HG02938 (cell line): ENCODE measurements at regions not wholly inside any gene's neighbourhood (a gene's known extent, or its start where the extent isn't known, plus 50 kb on each side); places are given as distances from the start of the nearest gene placed in this dataset.
"Not testable (repeated sequence)": the region's sequence is repeated elsewhere in the genome, so short reads cannot be mapped to it uniquely, and the experiment has no call there.

Experiments
- ATAC-seq: cut with Tn5 transposase; IDR thresholded peaks from one replicate; pipeline ENCODE4 v1.9.1; 2021; ENCODE audit warnings: mild to moderate bottlenecking, moderate library complexity; ENCODE audit not compliant: unreplicated experiment

DNA sequence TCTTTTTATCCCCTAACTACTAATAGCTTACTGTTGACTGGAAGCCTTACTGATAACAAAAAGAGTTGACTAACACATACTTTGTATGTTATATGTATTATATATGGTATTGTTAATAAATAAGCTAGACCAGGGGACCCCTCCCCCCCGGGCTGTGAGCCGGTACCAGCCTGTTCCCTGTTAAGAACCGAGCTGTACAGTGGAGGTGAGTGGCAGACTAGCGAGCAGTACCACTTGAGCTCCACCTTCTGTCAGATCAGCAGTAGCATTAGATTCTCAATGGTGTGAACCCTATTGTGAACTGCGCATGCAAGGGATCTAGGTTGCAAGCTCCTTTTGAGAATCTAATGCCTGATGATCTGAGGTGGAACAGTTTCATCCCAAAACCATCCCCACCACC lies 377.0 kb downstream of the IPMK start:
- no peak for ATAC-seq

DNA sequence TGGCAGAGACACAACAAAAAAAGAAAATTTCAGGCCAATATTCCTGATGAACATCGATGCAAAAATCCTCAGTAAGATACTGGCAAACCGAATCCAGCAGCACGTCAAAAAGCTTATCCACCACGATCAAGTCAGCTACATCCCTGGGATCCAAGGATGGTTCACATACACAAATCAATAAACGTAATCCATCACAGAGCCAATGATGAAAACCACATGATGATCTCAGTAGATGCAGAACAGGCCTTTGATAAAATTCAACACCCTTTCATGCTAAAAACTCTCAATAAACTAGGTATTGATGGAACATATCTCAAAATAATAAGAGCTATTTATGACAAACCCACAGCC lies 382.1 kb downstream of the IPMK start:
- ATAC-seq, result not testable (repeated sequence)

DNA sequence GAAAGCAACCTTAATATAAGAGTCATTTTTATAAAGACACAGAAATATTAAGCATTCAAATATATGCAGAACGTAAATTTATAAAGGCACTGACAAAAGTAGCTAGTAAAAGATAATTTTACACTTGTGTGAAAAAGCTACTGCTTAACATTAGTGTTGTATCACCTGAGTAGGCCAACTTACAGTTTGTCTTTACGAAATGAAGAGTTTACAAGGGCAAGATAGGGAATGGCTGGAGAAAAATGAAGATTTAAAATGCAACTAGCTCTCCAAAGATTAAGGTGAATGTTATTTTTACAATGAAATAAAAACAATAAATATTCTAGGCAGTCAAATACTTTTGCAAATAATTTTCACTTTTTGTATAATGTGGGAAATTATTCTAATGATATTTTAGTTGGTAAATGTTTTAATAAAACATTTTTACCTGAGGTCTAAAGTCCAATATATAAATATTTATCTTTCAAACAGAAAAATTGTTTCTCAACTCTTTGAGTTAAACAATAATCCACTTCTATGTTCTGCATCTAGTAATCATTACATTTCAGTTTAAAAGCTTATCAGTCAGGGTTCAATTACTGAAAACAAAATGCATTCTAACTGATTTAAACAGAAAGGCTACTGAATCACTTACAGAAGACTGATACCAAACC lies 382.6 kb downstream of the IPMK start:
- no peak for ATAC-seq

DNA sequence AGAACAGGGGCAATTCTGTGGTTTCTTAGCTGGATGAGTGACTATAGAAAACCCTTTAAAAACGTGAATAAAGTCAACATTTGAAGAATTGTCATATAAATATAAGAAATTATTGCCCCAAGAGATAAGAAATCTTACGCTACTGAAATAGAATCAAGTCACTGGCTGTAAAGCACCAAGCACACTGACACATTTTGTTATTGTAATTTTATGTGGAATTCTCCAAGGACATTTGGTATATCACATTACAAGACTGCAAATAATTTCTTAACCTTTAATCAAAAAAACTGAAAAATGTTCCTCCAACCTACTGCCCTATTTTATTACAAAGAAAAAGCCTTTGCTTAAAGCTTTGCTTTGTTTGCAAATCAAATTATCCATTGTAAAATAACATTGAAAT lies 383.3 kb downstream of the IPMK start:
- no peak for ATAC-seq

DNA sequence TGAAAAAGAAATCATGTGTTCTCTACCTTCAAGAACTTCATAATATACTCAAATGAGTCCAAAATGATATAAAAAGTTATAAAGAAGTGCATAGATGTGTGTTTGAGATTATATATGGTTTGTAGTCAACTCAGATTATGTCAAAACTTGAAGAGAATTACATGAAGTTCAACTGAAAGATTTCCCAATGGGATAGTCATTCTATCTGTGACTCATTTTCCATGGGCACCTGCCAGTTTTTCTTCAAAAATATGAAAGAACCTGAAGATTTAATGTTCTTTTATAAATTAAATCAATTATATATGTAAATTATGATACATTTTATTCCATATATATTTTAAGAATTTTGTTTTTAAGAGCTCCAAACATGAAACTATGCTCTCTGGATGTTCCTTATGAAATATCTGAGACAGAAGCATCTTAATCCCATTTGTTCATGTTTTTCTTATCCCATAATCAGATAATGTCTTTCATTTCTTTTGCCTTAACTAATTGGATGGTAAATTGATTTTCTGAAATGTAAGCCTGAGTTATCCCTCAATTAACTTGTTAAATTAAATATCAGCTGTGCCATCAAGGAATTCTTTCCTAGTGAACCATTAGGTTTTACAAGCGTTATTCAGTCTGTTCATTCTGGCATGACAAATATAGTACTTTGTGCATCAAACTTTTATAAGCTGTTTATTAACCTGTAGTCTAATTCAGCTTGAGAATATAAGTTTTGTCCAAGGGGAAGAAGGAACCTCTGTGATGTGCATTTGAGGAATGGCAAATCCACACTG lies 387.1 kb downstream of the IPMK start:
- no peak for ATAC-seq

DNA sequence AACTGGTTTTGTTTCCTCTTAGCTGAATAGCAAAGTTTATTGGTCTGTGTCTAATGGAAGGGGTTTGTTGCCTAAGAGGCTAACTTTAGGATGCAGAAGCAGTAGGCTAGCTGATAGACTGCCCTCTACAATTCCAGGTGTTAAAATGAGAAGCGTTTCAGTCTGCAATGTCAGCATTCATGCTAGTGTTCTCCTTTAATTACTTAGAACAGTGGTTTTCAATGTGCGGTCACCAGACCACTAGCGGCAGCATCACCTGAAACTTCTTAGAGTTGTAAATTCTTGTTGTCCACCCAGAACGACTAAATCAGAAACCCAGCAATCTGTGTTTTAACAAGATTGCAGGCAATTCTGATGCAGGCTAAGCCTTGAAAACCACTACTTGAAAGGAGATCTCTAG lies 392.9 kb downstream of the IPMK start:
- no peak for ATAC-seq

DNA sequence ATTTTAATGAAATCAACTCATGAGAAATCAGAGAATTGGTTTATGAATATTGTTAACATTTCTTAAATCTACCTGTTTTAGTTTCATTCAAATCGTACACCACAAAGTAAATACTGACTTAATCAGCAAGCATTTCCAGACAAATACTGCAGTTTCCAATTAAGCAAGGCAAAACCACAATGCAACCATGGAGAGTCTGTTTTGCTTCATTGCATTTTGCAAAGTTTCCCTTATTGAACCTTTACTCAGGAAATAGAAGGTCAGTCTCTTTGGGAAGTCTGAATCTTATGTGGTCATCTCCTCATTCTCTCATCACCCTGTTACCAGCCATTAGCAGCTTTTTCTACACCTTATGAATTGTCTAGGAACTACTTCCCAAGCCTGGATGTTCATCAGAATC lies 400.5 kb downstream of the IPMK start:
- no peak for ATAC-seq

DNA sequence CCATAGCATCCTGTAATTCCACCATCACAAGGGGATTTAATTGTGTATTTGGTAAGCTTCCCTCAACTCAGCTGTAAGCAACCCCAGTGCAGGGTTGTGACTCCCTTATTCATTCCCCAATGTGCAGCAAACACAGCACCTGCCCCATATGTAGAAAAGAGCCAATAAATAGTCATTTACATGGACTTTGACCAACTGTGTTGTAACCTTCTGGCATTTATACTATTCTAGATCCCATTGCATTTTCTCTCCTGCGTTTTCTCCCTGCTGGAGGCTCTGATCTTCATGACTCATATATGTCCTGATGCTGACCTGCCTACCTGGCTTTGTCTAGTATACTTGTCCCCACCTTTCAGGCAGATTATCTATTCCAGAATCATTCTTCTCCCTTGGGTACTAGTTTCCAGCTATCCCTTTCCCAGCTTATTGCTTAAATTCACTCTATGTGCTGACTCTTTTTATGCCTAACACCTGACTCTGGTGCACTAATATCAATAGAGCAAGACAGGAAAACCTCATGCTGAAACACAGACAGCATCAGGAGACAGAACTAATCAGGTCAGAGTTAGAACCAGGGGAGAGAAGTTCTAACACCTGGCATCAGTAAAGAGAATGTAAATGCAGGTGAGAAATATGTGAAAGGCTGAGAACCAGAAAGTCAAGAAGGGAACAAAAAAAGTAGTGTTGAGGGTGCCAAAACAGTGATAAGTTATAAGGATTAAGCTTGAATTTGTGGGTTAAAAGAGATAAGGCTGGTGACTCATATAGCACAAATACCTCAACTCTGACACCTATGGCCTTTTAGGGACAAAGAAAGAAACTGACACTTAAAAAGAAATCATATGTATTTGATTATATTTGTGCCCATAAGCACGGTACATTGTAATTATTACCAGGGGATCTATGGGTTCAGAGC lies 402.7 kb downstream of the IPMK start:
- no peak for ATAC-seq

DNA sequence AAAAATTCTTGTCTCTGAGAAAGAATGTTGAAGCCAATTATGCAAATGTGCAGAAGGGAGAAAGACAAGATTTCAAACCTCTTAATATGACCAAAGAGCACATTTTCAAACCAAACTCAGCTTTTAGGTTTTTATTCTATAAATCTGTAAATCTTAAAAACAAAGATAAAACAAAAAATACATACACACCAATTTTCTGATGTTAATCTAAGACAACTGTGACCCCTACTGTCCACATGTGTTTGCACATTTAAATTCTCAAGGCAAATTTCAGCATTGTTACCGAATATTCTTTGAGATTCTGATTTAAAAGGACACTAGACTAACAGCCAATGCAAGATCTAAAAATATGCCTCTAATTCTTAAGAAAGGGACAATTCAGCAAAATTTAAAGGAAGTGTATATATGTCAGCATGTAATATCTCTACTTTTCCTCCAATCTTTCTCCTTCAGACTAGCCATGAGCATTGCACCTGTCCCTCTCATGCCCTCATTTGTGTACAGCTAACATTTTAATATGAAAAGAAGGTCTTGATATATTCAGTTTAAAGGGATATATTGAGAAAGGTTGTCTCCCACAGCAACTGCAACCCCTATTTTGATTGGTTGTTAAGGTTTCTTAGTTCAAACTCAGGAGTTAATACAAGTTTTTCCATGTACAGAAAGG lies 417.9 kb downstream of the IPMK start:
- ATAC-seq, result no peak

DNA sequence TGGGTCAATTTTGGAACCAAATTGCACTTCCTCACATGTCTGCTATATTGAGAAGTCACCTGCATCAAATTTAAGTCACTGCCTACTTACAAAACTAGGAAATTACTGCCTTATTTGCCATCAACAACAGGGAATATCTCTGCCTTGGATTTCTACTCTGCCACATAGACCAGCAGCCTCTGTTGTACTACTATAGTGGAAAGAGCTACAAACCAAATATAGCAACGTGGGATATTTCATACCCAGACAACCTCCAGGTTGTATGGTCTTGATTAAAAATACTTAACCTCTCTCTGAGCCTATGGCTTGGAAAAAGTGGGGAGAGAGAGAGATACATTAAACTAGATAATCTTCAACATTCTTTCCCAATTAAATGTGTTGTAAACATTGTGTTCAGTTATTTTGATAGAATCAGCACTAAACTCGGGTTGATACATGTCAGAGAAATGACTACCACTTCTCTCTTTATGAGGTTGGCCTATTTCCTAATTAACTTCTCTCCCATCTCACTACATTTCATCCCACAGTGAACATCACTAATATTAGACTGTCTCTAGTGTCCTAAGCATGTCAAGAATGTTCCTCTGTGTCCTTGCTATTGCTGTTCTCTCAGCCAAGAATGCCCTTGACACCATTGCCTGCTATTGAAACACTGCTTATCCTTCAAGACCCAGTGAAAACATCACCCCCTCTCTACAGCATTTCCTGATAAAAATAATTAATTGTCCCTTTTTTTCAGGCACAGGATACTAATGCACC lies 421.2 kb downstream of the IPMK start:
- ATAC-seq, result no peak

DNA sequence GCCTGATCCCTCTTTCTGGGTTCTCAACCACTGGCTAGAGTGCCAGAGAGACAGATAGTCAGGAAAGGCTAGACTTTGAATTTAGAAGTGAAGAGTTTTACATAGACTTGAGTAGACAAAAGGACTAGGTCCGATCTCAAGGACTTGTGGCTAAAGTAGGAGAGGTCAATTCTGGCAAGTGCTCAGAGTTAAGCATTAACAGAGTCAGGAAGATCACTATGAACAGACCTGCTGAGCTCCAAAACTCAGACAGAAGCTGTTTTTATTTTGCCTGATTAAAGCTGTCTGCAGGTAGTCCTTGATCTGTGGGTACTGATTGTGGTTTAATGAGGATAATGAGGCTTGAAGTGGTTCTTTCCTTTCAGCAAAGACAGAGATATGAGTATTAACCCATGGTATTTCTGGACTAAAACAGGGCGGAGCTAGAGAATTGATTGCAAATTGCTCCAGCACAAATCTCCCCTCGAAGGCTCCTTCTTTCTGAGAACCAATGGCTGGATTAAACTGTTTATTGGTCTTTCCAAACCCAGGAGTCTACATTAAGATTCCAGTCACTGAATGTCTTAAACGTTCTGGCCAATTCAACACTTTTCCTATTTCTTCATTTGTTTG lies 423.2 kb downstream of the IPMK start:
- ATAC-seq, result no peak

DNA sequence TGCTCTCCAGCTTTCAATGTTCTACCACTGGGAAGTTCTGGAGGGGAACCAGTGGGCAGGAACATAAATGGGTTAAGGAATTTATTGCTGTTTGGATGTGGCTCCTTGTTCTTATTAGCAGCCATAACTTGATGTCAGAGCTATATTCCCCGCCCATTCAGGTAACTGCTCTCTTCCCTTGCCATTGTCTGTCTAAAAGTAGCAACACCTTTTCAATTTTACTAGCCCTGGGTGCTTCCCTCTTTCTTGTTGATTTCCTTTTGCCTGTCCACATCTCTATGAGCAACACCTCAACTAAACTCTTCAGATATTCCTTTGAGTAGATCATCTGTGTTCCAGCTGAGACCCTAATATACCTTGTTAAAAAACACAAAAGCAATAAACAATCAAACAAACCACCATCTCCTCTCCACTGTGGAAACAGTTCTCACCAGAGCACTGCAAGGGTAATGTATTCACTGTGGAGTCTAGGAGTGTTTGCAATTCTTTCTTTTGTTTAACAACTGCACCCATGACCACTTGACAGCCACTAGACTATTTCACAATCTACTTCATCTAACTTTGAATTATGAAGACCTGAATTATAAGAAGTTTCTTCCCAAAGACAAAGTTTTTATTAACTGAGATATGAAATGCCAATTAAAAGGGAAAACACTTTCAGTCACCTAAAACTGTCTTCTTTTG lies 436.7 kb downstream of the IPMK start:
- ATAC-seq, result no peak

DNA sequence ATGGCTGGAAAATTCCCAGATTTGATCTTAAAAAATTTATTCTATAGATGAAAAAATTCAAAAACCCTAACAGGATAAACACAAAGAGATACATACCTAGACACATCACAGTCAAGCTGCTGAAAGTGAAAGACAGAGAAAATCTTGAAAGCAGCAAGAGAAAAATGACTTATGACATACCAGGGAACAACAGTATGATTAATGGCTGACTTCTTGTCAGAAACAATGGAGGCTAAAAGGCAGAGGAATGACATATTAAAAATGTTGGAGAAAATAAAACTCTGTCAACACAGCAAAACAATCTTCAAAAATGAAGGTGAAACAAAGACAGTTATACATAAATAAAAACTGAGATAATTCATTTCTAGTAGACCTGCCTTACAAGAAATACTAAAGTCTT lies 442.7 kb downstream of the IPMK start:
- ATAC-seq, result no peak

DNA sequence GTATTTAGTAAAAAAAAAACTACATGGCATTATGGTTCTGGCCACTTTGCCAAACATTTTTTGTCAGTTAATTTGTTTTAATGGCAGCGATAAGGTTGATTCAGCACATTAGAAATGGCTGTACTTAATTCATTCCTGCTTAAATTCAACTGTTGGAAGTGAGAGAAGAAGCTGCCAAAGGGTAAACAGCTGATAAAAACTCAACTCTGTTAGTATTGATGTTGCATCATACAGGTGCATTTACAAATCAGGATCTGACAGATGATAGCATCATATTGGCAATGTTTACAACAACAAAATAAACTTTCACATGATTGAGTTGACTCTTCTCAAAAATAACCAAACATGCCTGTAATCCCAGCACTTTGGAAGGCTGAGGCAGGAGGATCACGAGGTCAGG lies 444.3 kb downstream of the IPMK start:
- ATAC-seq, result no peak

DNA sequence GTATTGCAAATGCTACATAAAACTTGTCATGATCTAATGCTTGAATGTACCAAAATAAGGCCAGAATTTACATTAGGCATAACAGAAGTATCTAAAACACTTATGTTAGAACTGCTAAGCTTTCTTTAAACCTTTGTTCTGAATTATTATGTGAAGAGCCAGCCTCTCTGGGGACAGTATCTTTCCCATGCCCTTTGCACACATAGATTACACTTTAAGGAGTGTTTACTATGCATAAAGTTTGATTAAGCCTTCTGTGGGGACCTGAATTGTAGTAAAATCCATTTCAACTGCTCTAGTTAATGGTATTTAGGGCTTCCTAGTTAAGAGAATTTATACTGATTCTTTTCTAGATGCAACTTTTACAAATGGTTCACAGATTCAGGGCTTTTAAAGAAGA lies 444.7 kb downstream of the IPMK start:
- no peak for ATAC-seq

DNA sequence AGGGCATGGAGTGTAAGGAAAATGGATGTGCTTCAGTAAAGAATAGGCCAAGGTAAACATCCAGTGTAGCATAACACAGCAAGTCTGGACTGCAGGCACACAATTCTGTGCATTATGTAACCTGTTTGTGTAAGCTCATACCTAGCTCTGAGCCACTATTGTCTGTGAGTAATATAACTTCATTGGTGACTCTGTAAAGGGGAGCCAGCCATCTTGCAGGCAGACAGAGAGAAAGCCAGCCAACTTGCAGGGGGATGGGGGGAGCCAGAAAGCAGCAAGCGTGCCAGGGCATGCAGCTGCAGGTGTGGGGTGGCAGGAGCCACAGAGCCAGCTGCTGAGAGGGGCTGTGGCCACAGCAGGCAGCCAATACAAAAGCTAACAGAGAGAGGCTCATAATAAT lies 449.2 kb downstream of the IPMK start:
- ATAC-seq, result no peak

DNA sequence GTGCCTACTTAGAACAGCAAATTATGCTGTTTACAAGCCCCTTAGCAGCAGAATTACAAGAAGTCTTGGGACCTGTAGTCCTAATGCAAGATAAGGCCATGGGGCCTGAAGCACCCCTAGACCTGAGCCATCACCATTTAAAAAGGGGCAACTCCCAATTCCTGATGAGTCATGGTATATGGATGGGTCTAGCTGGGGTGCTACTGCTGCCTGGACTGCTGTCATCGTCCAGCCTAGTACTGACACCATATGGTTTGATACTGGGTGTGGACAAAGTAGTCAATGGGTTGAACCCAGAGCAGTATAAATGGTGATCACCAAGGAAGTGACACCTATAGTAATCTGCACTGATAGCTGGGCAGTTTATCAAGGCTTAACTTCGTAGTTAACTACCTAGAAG lies 450.0 kb downstream of the IPMK start:
- ATAC-seq, result no peak

DNA sequence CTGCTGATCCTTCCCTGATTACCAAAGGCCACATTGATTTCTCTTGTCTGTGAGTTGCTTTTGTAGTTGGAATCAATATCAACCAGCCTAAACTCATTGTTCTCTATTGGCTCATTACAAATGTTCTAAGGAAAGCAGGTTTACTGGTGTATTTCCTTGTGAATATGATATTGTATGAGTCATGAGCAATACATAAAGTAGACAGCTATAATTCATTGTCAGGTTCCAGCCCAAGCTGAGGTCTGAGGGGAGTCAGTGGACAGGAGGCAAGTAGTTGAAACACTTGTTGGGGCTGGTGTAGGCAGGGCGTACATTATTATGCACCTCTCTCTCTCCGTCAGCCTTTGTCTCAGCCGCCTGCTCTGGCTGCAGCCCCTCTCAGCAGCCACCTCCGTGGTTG lies 451.7 kb downstream of the IPMK start:
- no peak for ATAC-seq

DNA sequence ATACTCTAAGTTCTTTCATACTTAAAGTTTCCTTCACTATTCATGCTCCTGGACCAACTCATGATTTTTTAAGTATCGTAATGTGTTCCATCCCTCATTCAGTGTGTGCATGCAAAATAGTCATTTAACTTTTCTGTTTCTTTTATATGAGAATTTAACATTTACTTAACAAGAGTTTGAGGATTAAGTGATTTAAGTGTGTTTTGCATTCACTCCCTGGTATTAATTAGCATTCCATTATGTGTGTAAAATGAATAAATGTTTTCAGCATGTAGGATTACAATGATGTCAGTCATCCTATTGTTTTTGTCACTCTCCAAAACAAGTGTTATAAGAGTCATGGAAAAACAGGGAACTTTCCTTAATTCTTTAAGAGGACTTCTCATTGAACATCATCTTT lies 457.7 kb downstream of the IPMK start:
- ATAC-seq, result no peak

DNA sequence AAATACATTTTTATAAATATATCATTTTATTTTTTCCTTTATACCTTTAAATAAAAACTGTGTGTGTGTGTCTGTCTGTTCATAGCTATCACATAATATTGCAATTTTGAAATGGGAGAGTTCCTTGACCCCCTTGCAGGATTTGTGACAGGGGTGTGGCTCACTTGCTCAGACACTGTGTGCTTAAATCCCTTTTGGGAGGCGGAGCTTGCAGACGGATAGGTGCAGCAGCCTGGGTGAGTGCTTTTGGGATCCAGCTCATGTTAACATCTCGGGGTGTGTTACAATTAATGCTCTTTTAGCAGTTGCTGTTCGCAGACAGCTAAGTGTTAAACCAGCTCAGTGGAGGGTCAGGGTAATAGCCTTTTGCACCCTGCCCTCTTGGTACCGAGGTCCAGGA lies 459.8 kb downstream of the IPMK start:
- no peak for ATAC-seq
